Raji (cell line): ENCODE measurements at regions not wholly inside any gene's neighbourhood (a gene's known extent, or its start where the extent isn't known, plus 50 kb on each side); places are given as distances from the start of the nearest gene placed in this dataset.

Experiments used
- POLR2A ChIP-seq: IDR thresholded peaks from 2 replicates; pipeline ENCODE4 v1.6.1; 2011; ENCODE audit warnings: low read depth, low read length, control low read depth; ENCODE audit not compliant: insufficient read depth

DNA sequence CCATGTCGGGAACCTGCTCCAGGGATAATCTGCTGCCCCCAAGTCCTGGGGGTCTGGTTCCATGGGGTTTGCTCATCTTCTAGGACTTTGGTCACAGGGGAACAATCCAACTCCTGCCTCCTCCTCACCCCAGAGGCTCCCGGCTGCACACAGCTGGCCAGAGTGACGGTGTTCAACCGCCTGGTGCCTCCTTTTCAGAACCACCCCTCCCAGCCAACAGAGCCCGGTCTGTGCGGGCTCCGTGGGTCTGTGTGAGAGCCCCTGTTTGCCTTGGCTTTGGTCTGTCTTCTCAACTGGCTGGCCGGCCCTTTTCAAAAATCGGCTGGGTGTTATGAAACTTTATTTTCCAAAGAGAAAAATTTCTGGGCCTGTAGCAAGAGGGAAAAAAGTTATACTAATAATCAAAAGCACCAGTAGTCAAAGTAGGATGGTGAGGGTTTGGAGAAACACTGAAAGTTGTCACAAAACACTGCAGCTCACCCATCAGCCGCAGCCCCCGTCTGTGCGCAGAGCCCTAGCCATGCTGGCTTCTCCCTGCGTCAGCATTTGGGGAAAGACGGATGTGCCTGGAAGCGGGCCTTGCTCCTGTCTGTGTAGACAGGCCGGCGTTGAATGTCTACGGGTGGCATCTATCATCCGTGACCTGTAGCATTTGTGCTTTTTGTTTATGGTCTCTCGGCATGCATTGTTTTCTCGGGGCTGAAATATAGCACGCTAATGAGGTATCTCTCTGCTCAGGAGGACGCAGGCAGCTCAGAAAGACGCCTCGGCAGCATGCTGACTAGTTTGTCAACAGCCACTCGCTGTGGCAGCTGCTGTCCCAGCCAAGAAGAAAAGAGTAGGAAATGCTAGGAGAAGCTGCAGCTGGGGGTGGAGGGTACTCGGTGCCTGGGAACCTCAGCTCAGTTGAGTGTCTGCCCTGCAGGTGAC, 138.6 kb downstream of the GLI2 start:
- no peak for TF ChIP-seq POLR2A

DNA sequence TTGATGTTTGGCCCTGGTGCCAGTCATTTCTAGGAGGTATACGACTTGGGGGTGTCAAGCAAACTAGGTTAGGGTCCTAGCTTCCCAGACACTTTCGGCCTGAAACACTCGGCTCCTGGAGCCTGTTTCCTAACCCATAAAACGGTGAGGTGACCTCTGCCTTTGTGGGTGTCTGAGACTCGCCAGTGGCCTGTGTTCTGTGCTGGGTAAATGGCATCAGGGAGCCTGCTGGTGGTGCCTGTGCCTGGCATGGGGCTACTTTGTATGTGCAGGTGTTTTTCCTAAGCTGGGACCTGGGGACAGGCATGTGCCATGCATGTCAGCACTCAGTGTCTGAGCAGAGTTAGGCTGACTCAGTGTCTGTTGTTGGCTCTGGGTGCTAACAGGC, 139.2 kb downstream of the GLI2 start:
- TF ChIP-seq POLR2A, result no peak

DNA sequence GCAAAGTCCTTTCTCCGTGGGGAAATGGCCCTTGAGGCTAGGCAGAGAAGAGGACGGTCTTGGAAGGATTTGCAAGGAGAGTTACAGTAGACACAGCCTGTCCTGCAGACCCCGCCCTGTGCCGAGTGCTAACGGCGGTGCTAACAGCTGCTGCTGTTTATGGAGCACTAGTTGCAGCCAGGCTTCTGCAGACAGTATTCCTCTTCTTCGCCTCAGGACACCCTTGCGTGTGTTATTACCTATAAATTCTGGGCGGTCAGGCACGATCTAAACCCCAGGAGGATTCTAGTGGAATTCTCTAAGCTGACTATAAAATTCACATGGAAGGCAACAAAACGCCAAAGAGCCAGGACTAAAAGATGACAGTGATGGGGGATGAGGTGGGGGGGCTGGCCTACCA, 139.8 kb downstream of the GLI2 start:
- no peak for TF ChIP-seq POLR2A

DNA sequence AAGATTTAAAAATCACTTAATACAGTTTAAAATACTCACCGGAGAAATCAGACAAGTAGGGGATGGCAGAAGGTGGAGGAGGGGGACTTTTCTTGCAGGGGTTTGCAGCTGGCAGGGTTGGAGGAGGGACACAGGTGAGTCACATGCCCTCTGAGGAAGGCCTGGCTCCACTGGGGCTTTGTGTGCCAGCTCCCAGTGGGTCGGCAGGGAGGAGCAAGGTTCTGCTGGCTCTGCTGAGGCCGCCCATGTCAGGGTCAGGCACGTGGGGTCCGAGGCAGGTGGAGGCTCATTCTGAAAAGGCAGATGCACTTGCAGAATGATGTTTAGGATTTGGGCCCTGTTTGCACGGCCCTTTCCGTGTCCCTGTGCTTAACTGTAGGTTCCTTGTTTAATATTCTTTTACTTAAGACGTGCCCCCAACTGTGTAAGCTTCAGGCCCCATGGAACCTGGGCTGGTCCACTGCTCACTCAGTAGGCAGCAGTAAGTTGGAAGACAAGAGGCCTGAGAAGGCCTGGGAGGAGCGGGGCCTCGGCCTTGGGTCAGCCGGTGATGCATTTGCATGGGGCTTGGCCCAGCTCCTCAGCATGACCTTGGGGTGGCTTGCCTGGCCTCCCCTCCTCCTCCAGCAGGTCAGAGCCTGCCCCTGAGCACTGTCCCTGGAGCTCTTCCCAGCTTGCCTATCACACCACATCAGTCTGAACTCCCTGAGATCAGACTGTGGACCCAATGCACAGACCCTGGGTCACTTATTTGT, 141.0 kb downstream of the GLI2 start:
- TF ChIP-seq POLR2A, result no peak

DNA sequence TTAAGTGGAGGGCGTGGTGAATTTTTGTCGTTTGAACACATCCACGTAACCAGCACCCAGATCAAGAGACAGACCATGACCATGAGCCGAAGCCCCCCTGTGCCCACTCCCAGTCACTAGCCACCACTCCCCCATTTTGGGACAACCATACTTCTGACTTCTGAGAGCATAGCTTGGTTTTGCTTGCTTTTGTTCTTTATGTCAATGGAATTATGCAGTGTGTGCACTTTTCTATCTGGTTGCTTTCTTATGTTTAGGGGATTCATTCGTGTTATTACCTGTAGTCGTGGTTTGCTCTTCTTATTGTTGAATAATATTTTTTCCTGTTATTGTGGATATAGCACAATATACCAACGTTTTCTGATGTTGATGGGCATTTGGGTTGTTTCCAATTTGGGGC, 141.7 kb downstream of the GLI2 start:
- TF ChIP-seq POLR2A, result no peak

DNA sequence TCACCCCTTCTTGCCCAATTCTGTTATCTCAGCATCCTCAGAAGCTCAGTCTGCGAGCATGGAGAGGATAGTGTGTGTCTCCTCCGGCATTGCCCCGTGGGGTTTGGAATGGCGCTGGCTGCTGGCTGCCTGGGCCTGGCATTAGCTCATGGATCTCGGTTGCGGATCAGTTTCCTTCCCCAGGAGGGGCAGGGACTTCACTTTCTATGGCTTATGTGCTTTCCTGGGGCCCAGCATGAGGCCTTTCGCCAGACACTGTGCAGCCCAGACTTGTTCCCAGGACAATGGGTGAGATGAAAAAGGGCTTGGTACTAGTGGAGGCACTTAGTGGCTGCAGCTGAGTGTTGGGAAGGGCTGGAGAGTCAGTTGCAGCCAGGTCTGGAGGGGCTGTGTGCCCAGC, 143.3 kb downstream of the GLI2 start:
- no peak for TF ChIP-seq POLR2A

DNA sequence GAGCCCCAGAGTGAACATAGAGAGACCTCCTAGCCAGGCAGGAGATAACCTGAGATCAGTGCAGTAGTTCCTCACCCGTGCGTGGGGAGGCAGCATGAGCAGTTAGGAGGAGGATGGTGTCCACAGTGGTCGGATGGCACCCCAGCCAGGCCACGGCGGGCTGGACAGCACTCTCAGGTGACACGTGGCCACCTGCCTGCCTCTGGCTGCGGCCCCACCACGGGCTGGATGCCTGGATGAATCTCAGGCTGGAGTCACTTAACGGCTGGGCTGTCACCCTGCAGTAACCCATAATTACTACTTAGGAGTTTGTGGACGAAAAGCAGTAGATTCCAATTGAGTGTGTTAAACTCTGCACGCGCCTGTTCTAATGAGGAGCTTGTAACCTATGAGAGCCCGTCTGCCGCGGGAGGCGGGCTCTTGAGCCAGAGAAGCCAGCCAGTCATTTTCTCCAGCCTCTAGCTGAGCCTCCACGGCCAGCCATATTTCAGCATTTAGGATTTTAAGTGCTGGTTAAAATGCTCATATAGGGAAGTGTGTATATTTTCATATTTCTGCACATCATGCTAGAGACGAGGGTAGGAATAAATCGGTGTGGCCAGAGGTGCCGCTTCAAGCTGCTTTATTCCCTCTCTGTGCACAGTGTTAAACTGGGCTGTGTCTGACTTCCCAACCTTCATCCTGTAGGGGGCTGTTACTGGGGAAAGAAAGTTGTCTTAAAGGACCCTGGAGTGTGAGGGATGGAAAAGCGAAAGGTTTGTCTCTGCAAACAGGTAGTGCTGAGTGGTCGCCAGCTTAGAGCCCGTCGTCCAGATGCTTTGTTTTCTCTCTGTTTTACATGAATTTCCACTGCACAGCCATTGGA, 144.0 kb downstream of the GLI2 start:
- TF ChIP-seq POLR2A, result no peak

DNA sequence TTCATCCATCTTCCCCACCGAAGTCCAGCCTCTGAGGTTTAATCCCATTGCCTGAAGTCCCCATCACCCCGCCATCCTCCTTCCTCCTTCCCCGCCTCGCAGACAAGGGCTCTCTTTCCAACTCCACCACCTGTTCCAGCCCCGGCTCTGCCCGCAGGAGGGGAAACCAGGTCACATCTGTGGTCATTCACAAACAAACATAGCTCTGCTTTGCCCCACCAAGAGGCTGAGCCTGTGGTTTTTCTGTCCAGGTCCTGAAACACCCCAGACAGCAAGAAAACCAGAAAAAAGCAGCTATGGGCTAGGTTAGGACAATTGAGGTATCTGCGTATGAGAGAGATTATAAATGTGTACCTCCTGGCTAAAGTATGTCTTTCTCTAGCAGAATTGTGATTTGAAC, 144.7 kb downstream of the GLI2 start:
- TF ChIP-seq POLR2A, result no peak

DNA sequence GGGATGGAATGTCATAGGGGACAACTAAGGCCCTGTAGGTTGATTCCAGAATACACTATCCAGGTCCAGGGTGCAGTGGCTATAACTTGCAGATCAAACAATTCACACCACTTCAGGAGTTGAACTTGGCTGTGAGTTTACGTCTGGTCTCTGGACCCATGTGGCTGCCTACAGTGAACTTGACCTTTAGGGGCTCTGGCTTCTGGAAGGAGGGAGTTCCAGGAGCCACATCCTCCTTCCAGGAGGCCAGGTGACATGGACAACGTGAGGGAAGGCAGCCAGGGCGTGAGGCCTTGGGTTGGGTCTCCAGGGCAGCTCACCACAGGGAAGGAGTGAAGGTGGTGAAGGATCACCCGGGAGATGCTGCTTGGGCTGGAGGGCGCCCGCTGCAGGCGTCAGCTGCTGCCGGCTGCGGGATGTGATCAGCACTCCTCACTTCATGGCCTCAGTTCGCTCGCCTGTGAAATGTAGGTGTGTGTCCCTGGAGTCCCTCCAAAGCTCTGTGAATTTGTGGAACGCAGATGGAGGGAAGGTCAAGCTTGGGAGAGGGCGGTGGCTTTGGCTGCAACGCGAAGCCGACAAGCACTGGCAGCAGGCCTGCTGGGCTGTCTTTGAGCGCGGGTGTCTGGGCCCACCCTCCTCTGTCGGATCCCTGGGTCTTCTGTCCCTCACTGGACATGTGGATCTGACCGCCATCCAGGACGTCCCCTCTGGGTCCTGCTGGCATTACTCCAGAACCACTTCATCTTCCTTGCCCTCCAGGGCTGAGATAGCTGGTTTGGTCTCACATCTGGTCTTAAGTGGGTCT, 146.5 kb downstream of the GLI2 start:
- no peak for TF ChIP-seq POLR2A

DNA sequence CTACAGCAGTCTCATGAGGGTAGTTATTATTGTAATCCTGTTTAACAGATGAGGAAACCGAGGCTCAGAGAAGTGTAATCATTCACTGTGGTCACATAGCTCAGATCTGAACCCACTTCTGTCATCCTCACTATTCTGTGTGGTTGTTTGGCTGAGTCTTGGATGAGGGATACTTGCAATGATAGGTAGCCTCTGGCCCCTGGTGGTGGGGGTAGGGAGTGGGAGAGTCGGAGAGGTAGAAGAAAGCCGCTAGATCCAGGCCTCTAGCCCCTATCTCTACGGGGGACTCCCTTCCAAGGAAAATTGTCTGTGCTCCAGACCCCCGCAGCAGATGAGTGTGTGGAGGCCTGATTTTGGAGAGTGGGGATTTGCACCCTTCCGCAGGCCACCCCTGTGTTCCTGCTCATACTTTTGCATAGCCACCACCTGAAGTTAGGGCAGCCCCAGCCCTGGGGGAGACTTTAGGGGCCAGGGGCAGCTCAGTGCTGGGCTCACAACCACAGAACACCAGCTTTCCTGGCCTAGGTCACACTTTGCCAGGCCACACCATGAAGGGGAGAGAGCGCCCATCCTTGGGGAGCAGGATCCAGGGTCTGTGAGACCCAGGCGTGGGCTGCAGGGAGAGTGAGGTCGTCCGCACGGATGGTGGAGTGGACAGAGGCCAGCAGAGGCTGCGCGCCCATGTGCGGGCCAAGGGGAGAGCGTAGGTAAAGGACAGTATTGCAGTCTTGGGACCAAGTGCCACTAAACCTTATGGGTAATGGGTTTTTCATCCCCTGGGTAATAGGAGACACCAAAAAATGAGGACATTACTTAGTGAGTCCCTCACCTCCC, 148.2 kb downstream of the GLI2 start:
- TF ChIP-seq POLR2A, result no peak

DNA sequence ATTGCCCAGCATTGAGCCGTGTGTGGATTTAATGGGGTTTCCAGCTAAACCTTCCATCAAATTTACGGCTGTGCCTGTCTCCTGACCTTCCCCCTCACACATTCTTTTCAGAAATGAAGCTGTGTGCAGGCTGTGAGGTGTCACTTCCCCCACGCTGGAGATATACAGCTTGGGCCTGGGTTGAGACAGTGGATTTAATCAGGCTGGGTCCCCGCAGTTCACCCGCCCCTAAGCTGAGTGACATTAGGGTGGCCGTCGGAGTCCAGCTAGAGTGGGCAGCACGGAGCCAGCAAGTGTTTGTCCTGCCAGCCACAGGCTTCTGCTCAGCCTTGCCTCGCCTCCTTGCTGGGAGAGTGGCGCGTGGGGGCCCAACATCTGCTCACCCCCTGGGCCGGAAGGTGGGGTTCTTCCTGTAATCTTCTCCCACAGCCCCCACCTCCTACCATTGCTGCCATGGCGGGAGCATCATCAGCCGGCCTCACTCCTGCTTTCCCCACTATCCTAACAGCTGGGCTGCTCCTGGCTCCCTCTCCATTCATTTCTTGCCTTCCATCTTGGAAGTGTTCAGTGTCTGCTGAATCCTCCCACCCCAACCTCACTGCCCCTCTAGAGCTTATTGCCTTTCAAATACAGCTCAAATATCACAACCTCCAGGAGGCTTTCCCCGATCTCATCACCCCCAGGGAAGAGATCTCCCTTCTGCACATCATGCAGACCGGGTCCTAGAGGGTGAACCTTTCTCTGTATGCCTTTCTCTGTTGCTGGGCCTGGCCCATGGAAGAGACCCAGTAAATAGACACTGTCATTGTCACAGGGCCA, 149.0 kb downstream of the GLI2 start:
- TF ChIP-seq POLR2A, result no peak

DNA sequence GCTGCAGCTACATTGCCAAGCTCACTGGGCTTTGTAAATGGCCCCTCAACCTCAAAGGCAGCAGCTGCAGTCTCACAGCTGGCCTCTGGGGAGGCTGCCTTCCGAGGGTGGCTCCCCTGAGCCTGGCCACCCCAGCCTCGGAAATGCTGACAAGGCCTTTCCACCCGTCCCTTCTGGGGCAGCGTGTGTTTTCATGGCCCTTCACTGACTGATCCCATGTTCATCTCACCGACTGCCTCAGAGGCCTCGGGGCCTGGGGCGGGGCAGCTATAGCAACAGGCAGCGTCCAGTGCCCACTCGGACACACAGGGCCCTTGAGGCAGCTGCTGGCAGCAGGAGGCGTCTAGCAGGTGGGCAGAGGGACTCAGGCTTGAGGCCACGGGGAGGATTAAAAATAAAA, 149.7 kb downstream of the GLI2 start:
- TF ChIP-seq POLR2A, result no peak

DNA sequence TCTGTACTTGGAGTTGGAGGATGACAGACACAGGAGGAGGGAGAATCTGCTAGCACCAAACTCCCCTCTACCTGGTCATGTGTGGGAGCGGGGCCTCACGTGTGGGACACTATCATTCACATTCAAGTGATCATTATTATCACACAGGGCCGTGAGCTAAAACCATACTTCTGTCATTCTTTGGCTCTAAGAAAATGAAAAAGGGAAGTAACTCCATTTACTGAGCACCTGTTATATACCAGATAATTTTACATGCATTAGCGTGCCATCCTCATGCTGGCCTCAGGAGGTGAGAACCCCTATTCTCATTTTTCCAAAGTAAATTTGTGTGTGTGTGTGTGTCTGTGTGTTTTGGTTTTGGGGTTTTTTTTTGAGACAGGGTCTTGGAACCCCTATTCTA, 150.1 kb downstream of the GLI2 start:
- TF ChIP-seq POLR2A, result no peak
